ENCODE measurements at regions not wholly inside any gene's neighbourhood (a gene's known extent, or its start where the extent isn't known, plus 50 kb on each side); places are given as distances from the start of the nearest gene placed in this dataset.

DNA sequence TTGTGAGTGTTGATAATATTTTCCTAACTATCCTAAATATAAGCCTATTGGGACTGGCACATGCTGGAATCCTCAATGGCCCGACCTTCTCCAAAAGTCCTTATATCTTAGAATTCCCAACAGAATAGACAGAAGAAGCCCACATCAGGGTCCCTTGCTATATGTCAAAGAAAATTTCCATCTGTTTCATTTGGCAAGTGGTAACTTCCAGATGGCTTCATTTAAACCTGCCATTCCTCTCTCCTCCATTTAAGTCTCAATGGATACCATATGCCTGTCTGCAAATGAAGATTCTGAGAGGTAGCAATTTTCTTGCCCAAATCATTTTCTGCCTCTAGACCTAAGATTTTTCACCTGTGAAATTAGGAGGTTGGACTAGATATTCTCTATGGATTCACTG, 73.1 kb upstream of the KCNA4 start:
- DNase-seq (ENCODE audit: low read depth), result no peak

GRCh38 chr11:30091246-30091645, 74.4 kb upstream of the KCNA4 start:
- DNase-seq (ENCODE audit: low read depth), result no peak

GRCh38 chr11:30091737-30092136, 74.9 kb upstream of the KCNA4 start:
- DNase-seq (ENCODE audit: low read depth), result no peak

DNA sequence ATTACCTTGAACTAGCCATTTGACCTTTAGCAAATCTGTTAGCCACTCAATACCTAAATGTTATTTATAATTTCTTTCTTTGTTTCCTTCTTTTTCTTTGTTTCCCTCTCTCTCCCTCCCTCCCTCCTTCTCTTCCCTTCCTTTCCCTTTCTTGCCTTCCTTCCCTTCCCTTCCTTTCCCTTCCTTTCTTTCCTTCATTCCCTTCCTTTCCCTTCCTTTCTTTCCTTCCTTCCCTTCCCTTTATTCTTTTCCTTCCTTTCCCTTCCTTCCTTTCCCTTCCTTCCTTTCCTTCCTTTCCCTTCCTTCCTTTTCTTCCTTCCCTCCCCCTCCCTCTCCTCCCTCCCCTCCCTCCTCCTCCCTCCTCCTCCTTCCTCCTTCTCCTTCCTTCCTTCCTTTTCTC, 75.7 kb upstream of the KCNA4 start:
- no peak for DNase-seq (ENCODE audit: low read depth)

DNA sequence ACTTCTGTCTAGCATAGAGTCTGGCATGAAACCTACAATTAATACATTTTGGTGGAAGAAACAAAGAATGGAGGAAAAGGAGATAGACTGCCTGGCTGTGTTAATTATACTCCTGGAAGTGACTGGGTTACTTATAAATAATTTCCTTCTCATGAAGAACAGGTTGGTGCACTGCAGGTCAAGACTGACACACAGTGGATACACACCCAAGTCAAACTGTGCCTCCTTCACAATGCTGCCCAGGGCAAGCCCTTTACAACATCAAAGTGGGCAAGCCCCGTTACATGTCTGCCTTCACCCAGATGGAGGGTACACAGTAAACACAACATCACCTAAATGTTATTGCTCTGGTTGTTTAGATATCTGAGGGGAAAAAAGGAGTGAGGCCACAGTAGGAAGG, 83.7 kb upstream of the KCNA4 start:
- DNase-seq (ENCODE audit: low read depth), result no peak

DNA sequence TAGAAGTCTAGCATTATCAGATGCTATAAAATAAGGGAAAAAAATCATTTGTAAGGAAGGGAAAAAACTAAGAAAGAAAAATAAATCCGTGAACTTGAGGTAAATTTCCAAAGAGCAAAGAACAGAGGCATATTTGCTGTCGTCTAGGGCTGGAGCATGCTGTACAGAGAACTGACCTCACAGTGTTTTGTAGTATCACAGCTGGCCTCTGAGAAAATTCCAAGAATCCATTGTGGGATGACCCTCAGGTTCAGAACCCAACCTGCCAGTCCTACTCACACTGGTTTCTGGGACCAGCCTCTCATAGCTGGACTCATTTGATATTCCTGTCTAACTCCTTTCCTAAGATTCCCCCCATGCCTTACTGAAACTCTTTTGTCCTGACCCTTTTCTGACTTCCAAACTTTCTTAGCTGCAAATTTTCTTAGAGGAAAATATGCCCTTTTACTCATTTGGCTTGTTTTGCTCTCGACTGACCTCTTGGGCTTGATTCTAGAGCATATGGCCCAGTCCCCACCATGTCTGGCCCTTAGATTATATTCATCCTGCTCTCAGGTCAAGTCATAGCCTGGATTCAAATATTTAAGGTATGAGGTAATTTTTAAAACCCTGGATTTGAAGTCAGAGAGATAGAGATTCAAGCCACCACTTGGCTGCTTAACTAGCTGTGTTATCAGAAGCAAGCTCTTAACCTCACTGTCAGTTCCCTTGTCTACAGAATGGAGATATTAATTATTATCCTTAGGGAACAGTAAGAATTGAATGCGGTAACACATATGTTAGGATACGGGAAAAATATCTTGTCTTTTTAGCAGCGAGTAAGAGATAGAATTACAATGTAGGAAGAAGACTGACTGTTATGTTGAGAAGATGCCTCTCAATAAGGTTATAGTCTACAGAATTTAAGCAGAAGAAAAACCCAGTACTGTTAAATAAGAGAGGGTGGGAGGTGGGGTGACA, 89.7 kb upstream of the KCNA4 start:
- peak; percentile 3 for DNase-seq (ENCODE audit: low read depth)

- DNase-seq (ENCODE audit: low read depth), result peak; percentile 54
Observed at GRCh38 chr11:30107899-30108298, 91.1 kb upstream of the KCNA4 start.

- no peak for DNase-seq (ENCODE audit: low read depth)
Observed at GRCh38 chr11:30109774-30110173, 92.9 kb upstream of the KCNA4 start.

DNA sequence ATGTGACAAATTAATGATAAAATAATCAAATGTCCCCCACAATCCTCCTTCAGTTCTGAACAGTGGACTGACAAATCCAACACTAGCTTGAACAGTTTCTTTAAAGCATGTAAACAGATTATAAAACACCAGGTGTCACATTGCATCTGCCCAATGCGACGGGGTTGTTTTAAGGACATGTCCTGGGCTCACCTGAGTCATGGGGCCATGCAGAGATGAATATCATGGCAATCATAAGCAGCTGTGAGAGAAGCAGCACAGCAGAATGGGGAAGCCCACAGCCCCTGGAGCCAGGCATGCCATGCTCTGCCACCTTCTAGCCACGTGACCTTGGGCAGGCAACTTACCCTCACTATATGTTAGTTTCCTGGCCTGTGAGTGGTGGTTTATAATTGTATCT, 93.9 kb upstream of the KCNA4 start:
- no peak for DNase-seq (ENCODE audit: low read depth)

- DNase-seq (ENCODE audit: low read depth), result no peak
Observed at GRCh38 chr11:30111786-30112185, 95.0 kb upstream of the KCNA4 start.

DNA sequence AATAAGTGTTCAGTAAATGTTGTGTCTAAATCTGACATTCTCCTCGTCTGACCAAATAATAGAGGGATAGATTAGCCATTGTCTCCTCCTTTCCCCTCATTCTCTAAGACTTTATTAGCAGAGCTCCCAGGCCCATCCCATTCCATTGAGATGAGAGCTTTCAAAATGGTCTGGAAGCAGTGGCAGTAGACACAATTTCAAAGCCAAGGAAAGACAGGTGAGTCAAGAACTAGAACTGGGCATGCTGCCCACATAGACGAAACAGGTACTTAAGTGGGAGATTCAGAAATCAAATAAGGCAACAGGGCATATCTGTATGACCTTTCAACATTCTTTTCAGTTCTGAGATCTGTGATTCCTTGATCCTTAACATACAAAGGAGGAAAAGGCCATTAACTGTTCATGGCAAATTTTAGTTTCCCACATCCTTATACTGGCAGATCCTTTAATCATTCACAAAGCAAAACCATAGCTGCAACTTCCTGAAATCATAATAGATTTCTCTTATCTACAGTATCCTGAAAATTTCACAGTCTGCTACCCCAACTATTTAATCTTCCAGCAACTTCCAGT, 96.6 kb upstream of the KCNA4 start:
- no peak for DNase-seq (ENCODE audit: low read depth)

- no peak for DNase-seq (ENCODE audit: low read depth)
Observed at GRCh38 chr11:30116512-30116911, 99.7 kb upstream of the KCNA4 start.

GRCh38 chr11:30120045-30120589, 103.3 kb upstream of the KCNA4 start:
- DNase-seq (ENCODE audit: low read depth), result no peak

DNA sequence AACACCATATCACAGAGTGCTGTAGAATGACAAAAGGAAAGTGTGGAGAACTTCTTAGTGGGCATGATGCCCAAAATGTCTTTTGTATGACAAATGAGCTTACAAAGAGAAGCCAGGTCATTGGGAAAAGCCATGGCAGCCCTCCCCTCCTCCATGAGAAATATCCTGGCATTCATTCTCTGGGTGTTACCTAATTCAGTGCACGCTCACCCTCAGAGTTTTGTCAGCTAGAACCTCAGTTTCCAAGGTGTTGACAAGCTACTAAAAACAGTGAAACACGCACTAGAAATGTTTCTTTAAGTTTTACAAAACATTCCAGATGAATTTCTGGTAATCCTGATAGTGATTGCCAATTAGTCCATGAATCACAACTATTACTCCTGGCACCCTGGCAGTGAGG, 105.4 kb upstream of the FSHB start:
- no peak for DNase-seq (ENCODE audit: low read depth)

DNA sequence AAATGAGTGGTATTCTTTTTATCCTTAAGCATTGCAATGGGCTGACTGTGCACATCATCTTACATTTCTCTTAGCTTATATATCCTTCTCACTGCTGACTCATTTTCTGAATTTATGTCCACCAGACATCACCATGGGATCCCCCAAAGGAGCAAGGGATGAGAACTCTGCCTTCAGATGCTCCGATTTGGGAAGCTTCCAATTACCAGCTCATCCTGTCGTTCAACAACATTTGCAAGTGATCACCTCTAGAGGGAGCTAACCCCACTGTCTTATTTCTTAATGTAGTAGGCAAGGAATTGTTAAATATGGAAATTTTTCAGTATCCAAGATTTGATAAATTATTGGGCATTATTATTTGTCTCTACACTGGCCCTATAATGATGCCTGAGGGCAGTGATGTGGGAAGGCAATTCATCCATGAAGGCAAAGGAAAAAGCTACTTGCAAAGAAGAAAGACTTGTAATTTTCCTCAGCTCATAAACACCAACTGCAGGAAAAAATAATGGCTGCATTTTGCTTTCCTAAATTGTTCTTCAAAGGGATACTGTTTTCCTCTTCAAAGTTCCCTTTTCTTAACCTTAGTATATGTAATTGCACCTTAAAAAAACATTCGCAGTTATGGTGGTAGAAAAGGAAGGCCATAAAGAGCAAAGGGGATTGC, 102.4 kb upstream of the FSHB start:
- DNase-seq (ENCODE audit: low read depth), result peak; percentile 65

GRCh38 chr11:30131535-30131934, 99.3 kb upstream of the FSHB start:
- peak; percentile 8 for DNase-seq (ENCODE audit: low read depth)

DNA sequence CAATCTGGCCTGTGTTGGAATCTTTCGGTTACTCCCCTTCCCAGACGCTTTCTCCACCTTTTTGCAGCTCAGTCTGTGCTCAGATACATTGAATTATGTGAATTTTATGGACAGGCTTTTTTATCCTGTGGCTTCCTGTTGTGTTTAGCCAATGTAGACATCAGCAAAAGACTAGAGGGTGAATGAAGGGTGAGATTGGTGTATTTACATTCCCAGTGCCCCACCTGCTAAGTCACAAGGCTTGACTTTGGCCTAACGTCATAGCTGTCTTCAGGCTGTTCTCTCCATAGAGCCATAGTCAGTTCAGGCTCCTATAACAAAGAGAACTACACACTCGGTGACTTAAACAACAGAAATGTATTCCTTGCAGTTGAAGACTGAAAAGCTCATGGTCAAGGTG, 97.5 kb upstream of the FSHB start:
- no peak for DNase-seq (ENCODE audit: low read depth)

- peak; percentile 73 for DNase-seq (ENCODE audit: low read depth)
Observed at GRCh38 chr11:30143098-30143705, 87.6 kb upstream of the FSHB start.

- DNase-seq (ENCODE audit: low read depth), result no peak
Observed at GRCh38 chr11:30147293-30147692, 83.5 kb upstream of the FSHB start.

- DNase-seq (ENCODE audit: low read depth), result no peak
Observed at GRCh38 chr11:30149998-30150397, 80.8 kb upstream of the FSHB start.

- no peak for DNase-seq (ENCODE audit: low read depth)
Observed at GRCh38 chr11:30150425-30150824, 80.4 kb upstream of the FSHB start.

DNA sequence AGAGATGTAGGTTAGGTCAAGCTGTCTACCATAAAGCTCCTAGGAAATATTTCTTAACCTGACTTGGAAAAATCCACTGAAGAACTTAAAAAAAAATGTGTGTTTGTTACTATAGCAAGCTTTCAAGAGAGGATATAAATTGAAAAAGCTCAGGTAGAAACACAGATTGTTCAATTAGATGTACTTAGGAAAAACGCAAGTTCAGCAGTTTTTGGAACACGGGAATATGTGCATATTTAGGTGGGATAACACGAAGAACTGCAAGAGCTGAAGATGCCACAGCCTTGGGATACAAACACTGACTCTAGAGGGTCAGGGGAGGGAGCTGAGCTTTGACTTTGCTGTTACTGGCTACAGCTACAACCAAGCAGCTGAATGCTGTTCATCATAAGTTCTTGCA, 77.8 kb upstream of the FSHB start:
- no peak for DNase-seq (ENCODE audit: low read depth)
